PFSK-1 (cell line): ENCODE measurements at regions not wholly inside any gene's neighbourhood (a gene's known extent, or its start where the extent isn't known, plus 50 kb on each side); places are given as distances from the start of the nearest gene placed in this dataset.

ENCODE experiments used
- FOXP2 ChIP-seq: optimal IDR thresholded peaks from 2 replicates; pipeline ENCODE3; 2011; ENCODE audit warnings: borderline replicate concordance, control low read depth, inconsistent platforms; ENCODE audit not compliant: insufficient read depth; ENCODE audit errors: extremely low read length, extremely low read depth
- POLR2AphosphoS5 ChIP-seq: IDR thresholded peaks from 2 replicates; pipeline ENCODE4 v1.6.1; 2012; ENCODE audit warnings: low read depth, mild to moderate bottlenecking, control low read depth, low read length, moderate library complexity
- SIN3A ChIP-seq: IDR thresholded peaks from 2 replicates; pipeline ENCODE4 v1.6.1; 2012; ENCODE audit warnings: mild to moderate bottlenecking, low read length, moderate library complexity, borderline replicate concordance; ENCODE audit not compliant: insufficient read depth
- TAF1 ChIP-seq: IDR thresholded peaks from 2 replicates; pipeline ENCODE4 v1.6.1; 2012; ENCODE audit warnings: low read length, control low read depth, borderline replicate concordance; ENCODE audit not compliant: insufficient read depth
- TF ChIP-seq, protein P1 (sequence below), 2 experiments: IDR thresholded peaks; 2 replicates each; pipeline versions ENCODE4 v1.6.1 to v1.8.0; 2011 to 2012; ENCODE audit warnings: low read depth in 2 of 2, low read length in 2 of 2, control low read depth in 1 of 2, inconsistent platforms in 1 of 2, mild to moderate bottlenecking in 1 of 2, moderate library complexity in 1 of 2; ENCODE audit not compliant: insufficient read depth in 1 of 2

- TF ChIP-seq SIN3A (no peak), TAF1 (no peak), FOXP2 (no peak), POLR2AphosphoS5 (no peak)
Measured at GRCh38 chr6:30411515-30412207, 66.7 kb downstream of the RPP21 start.

DNA sequence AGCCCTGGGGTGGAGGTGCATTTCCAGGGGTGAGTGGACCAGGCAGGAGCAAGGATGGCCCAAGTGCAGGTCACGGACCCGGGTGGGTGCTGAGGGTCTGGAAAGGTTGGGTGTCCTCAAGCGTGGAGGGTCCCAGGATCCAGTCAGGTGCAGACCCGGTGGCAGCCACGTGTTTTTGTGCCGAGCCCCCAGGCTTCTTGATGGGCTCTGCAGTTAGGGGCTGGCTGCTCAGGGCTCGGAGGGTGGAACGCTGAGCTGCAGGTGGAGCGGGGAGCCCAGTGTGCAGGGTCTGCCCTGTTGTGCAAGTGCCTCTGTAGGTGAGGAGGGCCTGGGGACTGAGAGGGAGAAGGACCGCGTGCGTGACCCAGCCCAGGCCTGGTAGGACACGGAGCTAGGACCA is 70.9 kb upstream of the HLA-E start:
- TF ChIP-seq TAF1 = no peak
- TF ChIP-seq SIN3A = no peak
- no peak for TF ChIP-seq FOXP2
- TF ChIP-seq, protein P1, sequence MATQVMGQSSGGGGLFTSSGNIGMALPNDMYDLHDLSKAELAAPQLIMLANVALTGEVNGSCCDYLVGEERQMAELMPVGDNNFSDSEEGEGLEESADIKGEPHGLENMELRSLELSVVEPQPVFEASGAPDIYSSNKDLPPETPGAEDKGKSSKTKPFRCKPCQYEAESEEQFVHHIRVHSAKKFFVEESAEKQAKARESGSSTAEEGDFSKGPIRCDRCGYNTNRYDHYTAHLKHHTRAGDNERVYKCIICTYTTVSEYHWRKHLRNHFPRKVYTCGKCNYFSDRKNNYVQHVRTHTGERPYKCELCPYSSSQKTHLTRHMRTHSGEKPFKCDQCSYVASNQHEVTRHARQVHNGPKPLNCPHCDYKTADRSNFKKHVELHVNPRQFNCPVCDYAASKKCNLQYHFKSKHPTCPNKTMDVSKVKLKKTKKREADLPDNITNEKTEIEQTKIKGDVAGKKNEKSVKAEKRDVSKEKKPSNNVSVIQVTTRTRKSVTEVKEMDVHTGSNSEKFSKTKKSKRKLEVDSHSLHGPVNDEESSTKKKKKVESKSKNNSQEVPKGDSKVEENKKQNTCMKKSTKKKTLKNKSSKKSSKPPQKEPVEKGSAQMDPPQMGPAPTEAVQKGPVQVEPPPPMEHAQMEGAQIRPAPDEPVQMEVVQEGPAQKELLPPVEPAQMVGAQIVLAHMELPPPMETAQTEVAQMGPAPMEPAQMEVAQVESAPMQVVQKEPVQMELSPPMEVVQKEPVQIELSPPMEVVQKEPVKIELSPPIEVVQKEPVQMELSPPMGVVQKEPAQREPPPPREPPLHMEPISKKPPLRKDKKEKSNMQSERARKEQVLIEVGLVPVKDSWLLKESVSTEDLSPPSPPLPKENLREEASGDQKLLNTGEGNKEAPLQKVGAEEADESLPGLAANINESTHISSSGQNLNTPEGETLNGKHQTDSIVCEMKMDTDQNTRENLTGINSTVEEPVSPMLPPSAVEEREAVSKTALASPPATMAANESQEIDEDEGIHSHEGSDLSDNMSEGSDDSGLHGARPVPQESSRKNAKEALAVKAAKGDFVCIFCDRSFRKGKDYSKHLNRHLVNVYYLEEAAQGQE (IDR thresholded peaks at IDR 0.05; ENCODE audit: insufficient read depth in 1 of 2, low read depth in 2 of 2, low read length in 2 of 2) = no peak

DNA sequence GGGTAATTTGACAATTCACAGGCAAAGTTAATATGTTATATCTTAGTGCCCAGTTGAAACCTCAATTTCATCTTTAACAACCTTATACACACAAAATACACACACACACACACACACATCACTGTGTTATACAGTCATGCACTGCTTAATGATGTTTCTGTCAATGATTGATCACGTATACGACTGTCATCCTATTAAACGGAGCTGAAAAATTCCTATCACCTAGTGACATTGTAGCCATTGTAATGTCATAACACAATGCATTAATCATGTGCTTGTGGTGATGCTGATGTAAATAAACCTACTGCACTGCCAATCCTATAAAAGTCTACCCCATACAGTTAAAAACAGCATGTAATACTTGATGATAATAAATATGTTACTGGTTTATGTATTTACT is 64.8 kb upstream of the HLA-E start:
- TF ChIP-seq, protein P1 (IDR thresholded peaks at IDR 0.05; ENCODE audit: insufficient read depth in 1 of 2, low read depth in 2 of 2, low read length in 2 of 2) = no peak
- TF ChIP-seq SIN3A = no peak
- no peak for TF ChIP-seq TAF1
